PC-3 (cell line): ENCODE measurements at regions not wholly inside any gene's neighbourhood (a gene's known extent, or its start where the extent isn't known, plus 50 kb on each side); places are given as distances from the start of the nearest gene placed in this dataset.

Experiments used
- ATAC-seq: fragments of 200-7000 bp; cut with Tn5 transposase; 2 replicates; pipeline ENCODE4 v1.9.1; 2020; ENCODE audit warnings: mild to moderate bottlenecking, moderate library complexity
- BruUV-seq: library from RNA; stranded (reverse); fragments of 400-500 nt; replicated peaks from 2 replicates; lab custom pipeline; 2021; lab: Mats Ljungman, UMichigan
- CTCF ChIA-PET: fragments of 300-600 bp; sonication (Branson Sonifier 250); formaldehyde crosslinking; loops from one replicate; lab custom pipeline; 2022; ENCODE audit warnings: antibody characterized with exemption; lab: Charles Lee
- POLR2A ChIA-PET: fragments of 300-600 bp; sonication (Branson Sonifier 250); formaldehyde crosslinking; loops from one replicate; lab custom pipeline; 2022; ENCODE audit warnings: antibody characterized with exemption; ENCODE audit not compliant: unreplicated experiment; lab: Charles Lee
- DNase-seq: peaks from one replicate; pipeline ENCODE4 v3.0.0-alpha.2; 2015
- H2AFZ ChIP-seq: fragments of 300-600 bp; sonication (generic); 2 replicates; pipeline ENCODE4 v1.6.0; 2016; ENCODE audit warnings: antibody characterized with exemption, low read length
- H3F3A ChIP-seq: fragments of 300-600 bp; sonication (generic); one replicate; pipeline ENCODE4 v1.6.0; 2017; ENCODE audit warnings: antibody characterized with exemption, low read length, control low read depth, mild to moderate bottlenecking; ENCODE audit not compliant: unreplicated experiment
- H3K27ac ChIP-seq: fragments of 300-600 bp; sonication (generic); 2 replicates; pipeline ENCODE4 v1.5.1; 2016; ENCODE audit warnings: mild to moderate bottlenecking, low read length
- H3K27me3 ChIP-seq: fragments of 300-600 bp; sonication (generic); 2 replicates; pipeline ENCODE4 v1.6.1; 2016; ENCODE audit warnings: low read length, mixed read lengths
- H3K36me3 ChIP-seq: fragments of 300-600 bp; sonication (generic); 2 replicates; pipeline ENCODE4 v1.6.1; 2016; ENCODE audit warnings: low read depth, mixed run types, low read length, mixed read lengths
- H3K4me1 ChIP-seq: fragments of 300-600 bp; sonication (generic); 2 replicates; pipeline ENCODE4 v1.5.1; 2016; ENCODE audit warnings: low read length; ENCODE audit not compliant: insufficient read depth
- H3K4me2 ChIP-seq: fragments of 300-600 bp; sonication (generic); 2 replicates; pipeline ENCODE4 v1.6.0; 2016; ENCODE audit warnings: low read length
- H3K4me3 ChIP-seq: fragments of 300-600 bp; sonication (generic); 2 replicates; pipeline ENCODE4 v1.5.1; 2016; ENCODE audit warnings: mild to moderate bottlenecking, low read length, mixed read lengths
- H3K79me2 ChIP-seq: fragments of 300-600 bp; sonication (generic); 2 replicates; pipeline ENCODE4 v1.6.1; 2017; ENCODE audit warnings: low read length, mixed read lengths
- H3K9ac ChIP-seq: fragments of 300-600 bp; sonication (generic); 2 replicates; pipeline ENCODE4 v1.6.0; 2016; ENCODE audit warnings: mild to moderate bottlenecking, low read length
- H3K9me2 ChIP-seq: fragments of 300-600 bp; sonication (generic); replicated peaks from 2 replicates; pipeline ENCODE4 v1.6.1; 2016; ENCODE audit warnings: mixed run types, low read length, mixed read lengths
- H3K9me3 ChIP-seq: fragments of 300-600 bp; sonication (generic); 2 replicates; pipeline ENCODE4 v1.6.1; 2016; ENCODE audit warnings: low read length, mixed read lengths
- H4K20me1 ChIP-seq: fragments of 300-600 bp; sonication (generic); 2 replicates; pipeline ENCODE4 v1.6.1; 2016; ENCODE audit warnings: low read length, mixed read lengths
- EZH2 ChIP-seq: fragments of 300-600 bp; sonication (generic); IDR thresholded peaks from one replicate; pipeline ENCODE4 v1.6.1; 2017; ENCODE audit warnings: antibody characterized with exemption, mild to moderate bottlenecking, low read length; ENCODE audit not compliant: unreplicated experiment
- EZH2phosphoT487 ChIP-seq: fragments of 300-600 bp; sonication (generic); IDR thresholded peaks from 2 replicates; pipeline ENCODE4 v1.6.1; 2018; ENCODE audit warnings: mild to moderate bottlenecking, antibody characterized with exemption, low read length, borderline replicate concordance
- intact Hi-C: fragments of 100-400 bp; cut with micrococcal nuclease; formaldehyde crosslinking; loops from 2 replicates; pipeline ENCODE4 v1.9.0; 2023
- TF ChIP-seq, protein P1 (sequence below): fragments of 300-600 bp; sonication (generic); conservative IDR thresholded peaks from 2 replicates; pipeline ENCODE4 v1.5.1; 2017; ENCODE audit warnings: antibody characterized with exemption, low read depth, mild to moderate bottlenecking, low read length

- Histone ChIP-seq H3K9me3 (no peaks in the 10 kb centered on the region), H4K20me1 (no peaks in the 10 kb centered on the region), H3K4me2 (no peak overlapping the region), H3F3A (no peaks in the 10 kb centered on the region), H2AFZ (no peak overlapping the region), H3K27ac (no peak overlapping the region), H3K9ac (no peak overlapping the region), H3K4me1 (no peaks in the 10 kb centered on the region), H3K79me2 (no peaks in the 10 kb centered on the region), H3K4me3 (no peak overlapping the region), H3K36me3 (no peaks in the 10 kb centered on the region), H3K27me3 (no peaks in the 10 kb centered on the region), H3K9me2 (no peaks in the 10 kb centered on the region)
- ChIA-PET POLR2A (no interaction called here), CTCF (no interaction called here)
- intact Hi-C loops, result no loop called here
- DNase-seq (no peak), ATAC-seq (no peak)
- TF ChIP-seq EZH2phosphoT487, result no peak
- TF ChIP-seq EZH2, result no peak
- TF ChIP-seq, protein P1, sequence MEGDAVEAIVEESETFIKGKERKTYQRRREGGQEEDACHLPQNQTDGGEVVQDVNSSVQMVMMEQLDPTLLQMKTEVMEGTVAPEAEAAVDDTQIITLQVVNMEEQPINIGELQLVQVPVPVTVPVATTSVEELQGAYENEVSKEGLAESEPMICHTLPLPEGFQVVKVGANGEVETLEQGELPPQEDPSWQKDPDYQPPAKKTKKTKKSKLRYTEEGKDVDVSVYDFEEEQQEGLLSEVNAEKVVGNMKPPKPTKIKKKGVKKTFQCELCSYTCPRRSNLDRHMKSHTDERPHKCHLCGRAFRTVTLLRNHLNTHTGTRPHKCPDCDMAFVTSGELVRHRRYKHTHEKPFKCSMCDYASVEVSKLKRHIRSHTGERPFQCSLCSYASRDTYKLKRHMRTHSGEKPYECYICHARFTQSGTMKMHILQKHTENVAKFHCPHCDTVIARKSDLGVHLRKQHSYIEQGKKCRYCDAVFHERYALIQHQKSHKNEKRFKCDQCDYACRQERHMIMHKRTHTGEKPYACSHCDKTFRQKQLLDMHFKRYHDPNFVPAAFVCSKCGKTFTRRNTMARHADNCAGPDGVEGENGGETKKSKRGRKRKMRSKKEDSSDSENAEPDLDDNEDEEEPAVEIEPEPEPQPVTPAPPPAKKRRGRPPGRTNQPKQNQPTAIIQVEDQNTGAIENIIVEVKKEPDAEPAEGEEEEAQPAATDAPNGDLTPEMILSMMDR, result no peak
- no TSS peak for BruUV-seq
These were observed 111.2 kb upstream of the JUN start for GRCh38 chr1:58895082-58895481.

DNA sequence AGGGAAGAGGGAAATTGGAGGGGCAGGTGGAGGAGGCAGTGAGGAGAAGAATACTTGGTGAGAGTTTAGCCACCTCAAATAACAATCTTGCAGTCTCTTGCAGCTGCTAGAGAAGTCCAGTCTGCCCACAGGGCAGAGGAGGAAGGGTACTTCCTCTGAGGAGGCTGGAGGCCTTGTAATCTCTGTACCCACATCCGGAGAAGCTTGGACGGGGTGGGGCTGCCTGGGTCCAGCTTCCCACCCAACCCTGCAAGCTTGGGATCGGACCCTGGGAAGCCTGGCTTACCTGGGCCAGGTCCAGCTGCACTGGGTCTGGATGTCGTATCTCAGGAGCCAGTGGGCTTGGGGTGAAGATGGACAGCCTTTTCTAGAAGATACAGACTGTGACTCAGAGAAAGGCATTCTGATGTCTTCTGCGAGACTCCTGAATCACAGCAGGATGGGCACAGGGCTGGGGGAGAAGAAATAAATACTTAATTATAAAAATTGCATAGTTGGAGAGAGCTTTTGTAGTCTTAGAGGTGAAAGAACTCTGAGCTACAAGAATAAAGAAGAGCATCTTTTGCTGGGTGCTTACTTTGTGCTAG, 111.8 kb upstream of the JUN start:
- Histone ChIP-seq H3K9me3 (no peaks in the 10 kb centered on the region), H3F3A (no peaks in the 10 kb centered on the region), H3K79me2 (no peaks in the 10 kb centered on the region), H4K20me1 (no peaks in the 10 kb centered on the region), H3K4me3 (no peak overlapping the region), H3K27ac (no peak overlapping the region), H3K4me1 (peaks cover 3% of the 10 kb centered on the region), H3K9ac (no peak overlapping the region), H2AFZ (no peak overlapping the region), H3K9me2 (no peaks in the 10 kb centered on the region), H3K4me2 (no peak overlapping the region), H3K36me3 (no peaks in the 10 kb centered on the region), H3K27me3 (no peaks in the 10 kb centered on the region)
- no peak for ATAC-seq
- no peak for DNase-seq
- intact Hi-C loops, result no loop called here
- no TSS peak for BruUV-seq
- CTCF ChIA-PET, result interaction anchor here (0.6 kb wide), 1 partner anchor 133 kb away, joined by 3 read pairs; no protein-coding TSS in a partner anchor
- POLR2A ChIA-PET, result no interaction called here
- TF ChIP-seq, protein P1, result no peak
- TF ChIP-seq EZH2, result no peak
- no peak for TF ChIP-seq EZH2phosphoT487
